ENCODE measurements at regions not wholly inside any gene's neighbourhood (a gene's known extent, or its start where the extent isn't known, plus 50 kb on each side); places are given as distances from the start of the nearest gene placed in this dataset.
A peak's percentile ranks its signal among the peaks of the same experiment; 100 is the strongest.

- TF ChIP-seq RAD21 (IDR thresholded peaks at IDR 0.05; ENCODE audit: low read depth) (no peak), ZBTB7A (IDR thresholded peaks at IDR 0.05; ENCODE audit: low read depth) (no peak)
- TF ChIP-seq, protein P1, sequence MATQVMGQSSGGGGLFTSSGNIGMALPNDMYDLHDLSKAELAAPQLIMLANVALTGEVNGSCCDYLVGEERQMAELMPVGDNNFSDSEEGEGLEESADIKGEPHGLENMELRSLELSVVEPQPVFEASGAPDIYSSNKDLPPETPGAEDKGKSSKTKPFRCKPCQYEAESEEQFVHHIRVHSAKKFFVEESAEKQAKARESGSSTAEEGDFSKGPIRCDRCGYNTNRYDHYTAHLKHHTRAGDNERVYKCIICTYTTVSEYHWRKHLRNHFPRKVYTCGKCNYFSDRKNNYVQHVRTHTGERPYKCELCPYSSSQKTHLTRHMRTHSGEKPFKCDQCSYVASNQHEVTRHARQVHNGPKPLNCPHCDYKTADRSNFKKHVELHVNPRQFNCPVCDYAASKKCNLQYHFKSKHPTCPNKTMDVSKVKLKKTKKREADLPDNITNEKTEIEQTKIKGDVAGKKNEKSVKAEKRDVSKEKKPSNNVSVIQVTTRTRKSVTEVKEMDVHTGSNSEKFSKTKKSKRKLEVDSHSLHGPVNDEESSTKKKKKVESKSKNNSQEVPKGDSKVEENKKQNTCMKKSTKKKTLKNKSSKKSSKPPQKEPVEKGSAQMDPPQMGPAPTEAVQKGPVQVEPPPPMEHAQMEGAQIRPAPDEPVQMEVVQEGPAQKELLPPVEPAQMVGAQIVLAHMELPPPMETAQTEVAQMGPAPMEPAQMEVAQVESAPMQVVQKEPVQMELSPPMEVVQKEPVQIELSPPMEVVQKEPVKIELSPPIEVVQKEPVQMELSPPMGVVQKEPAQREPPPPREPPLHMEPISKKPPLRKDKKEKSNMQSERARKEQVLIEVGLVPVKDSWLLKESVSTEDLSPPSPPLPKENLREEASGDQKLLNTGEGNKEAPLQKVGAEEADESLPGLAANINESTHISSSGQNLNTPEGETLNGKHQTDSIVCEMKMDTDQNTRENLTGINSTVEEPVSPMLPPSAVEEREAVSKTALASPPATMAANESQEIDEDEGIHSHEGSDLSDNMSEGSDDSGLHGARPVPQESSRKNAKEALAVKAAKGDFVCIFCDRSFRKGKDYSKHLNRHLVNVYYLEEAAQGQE (IDR thresholded peaks at IDR 0.05; ENCODE audit: low read depth): peak; percentile 80
These were observed 208.1 kb downstream of the SLC39A8 start for GRCh38 chr4:102137217-102137616.

Measured in Ishikawa (cell line).